Body of pancreas (tissue), 4 donors: ENCODE measurements at regions not wholly inside any gene's neighbourhood (a gene's known extent, or its start where the extent isn't known, plus 50 kb on each side); places are given as distances from the start of the nearest gene placed in this dataset.

Experiments
- POLR2A ChIP-seq, 3 donors: fragments of 450-650 bp; IDR thresholded peaks; one replicate each; pipeline ENCODE4 v1.6.1; 2016; ENCODE audit warnings: antibody characterized with exemption in 3 of 3, mild to moderate bottlenecking in 2 of 3
- TF ChIP-seq, protein P1 (sequence below), 7 experiments: fragments of 450-650 bp in 4 of 7; fragments of 200-600 bp in 3 of 7; sonication (generic) in 3 of 7; IDR thresholded peaks; one replicate each; pipeline ENCODE4 v1.5.1; 2016 to 2019; ENCODE audit warnings: antibody characterized with exemption in 7 of 7

DNA sequence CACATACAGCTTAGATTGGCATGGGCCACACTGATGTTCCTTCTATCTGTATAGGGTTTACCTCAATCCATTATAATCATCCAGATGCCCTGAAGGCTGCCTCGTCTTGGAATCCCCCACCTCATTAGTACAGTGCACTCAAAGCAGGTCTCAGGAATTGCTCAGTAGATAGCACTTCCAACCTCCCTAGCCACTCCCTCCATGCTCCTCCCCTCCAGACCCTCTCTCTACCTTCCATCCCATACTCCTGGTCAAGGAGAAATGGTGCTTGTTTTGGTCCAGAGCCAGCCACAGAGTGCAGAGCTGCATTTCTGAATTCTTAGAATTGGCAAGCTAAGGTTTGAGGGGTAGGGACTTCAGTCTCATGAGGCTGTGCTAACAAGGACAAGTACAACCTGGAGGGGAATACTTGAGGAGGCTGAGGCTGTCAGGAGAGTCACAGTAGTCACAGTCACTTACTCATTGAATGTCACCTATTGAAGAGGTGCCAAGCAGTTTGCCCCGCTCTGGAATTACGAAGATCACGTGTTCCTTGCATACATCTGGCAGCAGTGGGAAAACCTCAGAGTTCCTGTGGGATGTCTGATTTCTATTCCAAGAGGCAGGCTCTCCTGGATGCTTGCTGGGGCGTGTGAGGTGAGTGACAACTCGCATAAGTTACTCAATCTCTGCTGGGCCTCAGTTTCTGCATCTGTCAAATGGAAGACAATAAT lies 60.7 kb upstream of the ZNF746 start:
- TF ChIP-seq, protein P1, sequence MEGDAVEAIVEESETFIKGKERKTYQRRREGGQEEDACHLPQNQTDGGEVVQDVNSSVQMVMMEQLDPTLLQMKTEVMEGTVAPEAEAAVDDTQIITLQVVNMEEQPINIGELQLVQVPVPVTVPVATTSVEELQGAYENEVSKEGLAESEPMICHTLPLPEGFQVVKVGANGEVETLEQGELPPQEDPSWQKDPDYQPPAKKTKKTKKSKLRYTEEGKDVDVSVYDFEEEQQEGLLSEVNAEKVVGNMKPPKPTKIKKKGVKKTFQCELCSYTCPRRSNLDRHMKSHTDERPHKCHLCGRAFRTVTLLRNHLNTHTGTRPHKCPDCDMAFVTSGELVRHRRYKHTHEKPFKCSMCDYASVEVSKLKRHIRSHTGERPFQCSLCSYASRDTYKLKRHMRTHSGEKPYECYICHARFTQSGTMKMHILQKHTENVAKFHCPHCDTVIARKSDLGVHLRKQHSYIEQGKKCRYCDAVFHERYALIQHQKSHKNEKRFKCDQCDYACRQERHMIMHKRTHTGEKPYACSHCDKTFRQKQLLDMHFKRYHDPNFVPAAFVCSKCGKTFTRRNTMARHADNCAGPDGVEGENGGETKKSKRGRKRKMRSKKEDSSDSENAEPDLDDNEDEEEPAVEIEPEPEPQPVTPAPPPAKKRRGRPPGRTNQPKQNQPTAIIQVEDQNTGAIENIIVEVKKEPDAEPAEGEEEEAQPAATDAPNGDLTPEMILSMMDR (IDR thresholded peaks at IDR 0.05) = no peak
- no peak for TF ChIP-seq POLR2A (IDR thresholded peaks at IDR 0.05)
